Psoas muscle (tissue), 7 donors: ENCODE measurements at regions not wholly inside any gene's neighbourhood (a gene's known extent, or its start where the extent isn't known, plus 50 kb on each side); places are given as distances from the start of the nearest gene placed in this dataset.

Source experiments
- ATAC-seq, 4 donors: fragments of 200-7000 bp; cut with Tn5 transposase; one replicate each; pipeline ENCODE4 v1.9.1; 2020; ENCODE audit warnings: moderate library complexity in 3 of 4, mild to moderate bottlenecking in 2 of 4
- DNase-seq, 2 donors: peaks; one replicate each; pipeline ENCODE4 v3.0.0-alpha.2; 2020
- H3K27ac ChIP-seq: fragments of 200-600 bp; one replicate; pipeline ENCODE4 v1.8.0; 2022
- H3K27me3 ChIP-seq, 3 donors: fragments of 200-600 bp in 1 of 3; one replicate each; pipeline versions ENCODE4 v1.6.1 to v1.8.0; 2013 to 2022; ENCODE audit warnings: low read length in 2 of 3, mild to moderate bottlenecking in 2 of 3, moderate library complexity in 1 of 3; ENCODE audit not compliant: insufficient read depth in 3 of 3
- H3K36me3 ChIP-seq, 2 donors: fragments of 200-600 bp in 1 of 2; one replicate each; pipeline versions ENCODE4 v1.6.1 to v1.8.0; 2013 to 2022; ENCODE audit warnings: low read depth in 1 of 2, mild to moderate bottlenecking in 1 of 2, moderate library complexity in 1 of 2; ENCODE audit not compliant: insufficient read depth in 1 of 2
- H3K4me1 ChIP-seq: fragments of 200-600 bp; one replicate; pipeline ENCODE4 v1.8.0; 2022
- H3K4me3 ChIP-seq: fragments of 200-600 bp; one replicate; pipeline ENCODE4 v1.8.0; 2022; ENCODE audit warnings: mild to moderate bottlenecking
- H3K9me3 ChIP-seq: fragments of 200-600 bp; one replicate; pipeline ENCODE4 v1.8.0; 2022
- CTCF ChIP-seq: fragments of 200-600 bp; IDR thresholded peaks from one replicate; pipeline ENCODE4 v1.8.0; 2022; ENCODE audit warnings: antibody characterized with exemption
- WGBS, 3 donors: extraction: QIAGEN DNeasy Blood & Tissue Kit; methylation state at CpG; one replicate each; pipeline versions ENCODE4 v1.1.6 to v1.1.7; 2013; 5-methylcytosine and 5-hydroxymethylcytosine counted together
- intact Hi-C, 2 donors: fragments of 100-400 bp; cut with DNase I; formaldehyde crosslinking; loops; one replicate each; pipeline versions ENCODE4 v1.11.0 to v1.14.2; 2022
- donor health status: healthy with polysubstance abuse.
- donor health status: DM: no; HTN: no; CAD: no; lungs with moderate emphysema.
- donor health status: Bipolar disorder and iron deficiency.
- donor health status: healthy.
- donor health status: DM: yes; HTN: yes; CAD: no.
- donor health status: DM: no; HTN: no; CAD: no.
- donor health status: DM: yes; HTN: yes; CAD: no.

GRCh38 chr13:69292789-69293425 is 814.7 kb upstream of the ATXN8OS start:
- 60 to 70% (median 61%) methylated on average over 2 of the region's 2 CpGs for WGBS, 3 donors

GRCh38 chr13:69291292-69291906 is 816.2 kb upstream of the ATXN8OS start:
- WGBS, 3 donors, result 48 to 57% (median 55%) methylated on average over 1 of the region's 1 CpG
- no peaks in the 10 kb centered on the region for H3K36me3 ChIP-seq

More at GRCh38 chr13:69292789-69293425, 814.7 kb upstream of the ATXN8OS start:
- H3K4me1 ChIP-seq, result no peaks in the 10 kb centered on the region
- H3K27me3 ChIP-seq, result no peaks in the 10 kb centered on the region
- intact Hi-C loops, result no loop called here
- no peak overlapping the region for H3K27ac ChIP-seq
- H3K36me3 ChIP-seq, result no peaks in the 10 kb centered on the region
- ATAC-seq (no peak), DNase-seq (no peak)
- no peak overlapping the region for H3K4me3 ChIP-seq
- H3K9me3 ChIP-seq, result no peaks in the 10 kb centered on the region
- no peak for TF ChIP-seq CTCF

GRCh38 chr13:69288026-69288425 is 819.6 kb upstream of the ATXN8OS start:
- intact Hi-C loops, result no loop called here
- no peak for ATAC-seq

More at GRCh38 chr13:69291292-69291906, 816.2 kb upstream of the ATXN8OS start:
- H3K4me1 ChIP-seq, result no peaks in the 10 kb centered on the region
- intact Hi-C loops, result no loop called here
- no peak for TF ChIP-seq CTCF
- no peaks in the 10 kb centered on the region for H3K9me3 ChIP-seq
- no peak overlapping the region for H3K4me3 ChIP-seq
- ATAC-seq (no peak), DNase-seq (no peak)
- no peak overlapping the region for H3K27ac ChIP-seq
- H3K27me3 ChIP-seq, result no peaks in the 10 kb centered on the region

GRCh38 chr13:69287050-69287698 is 820.5 kb upstream of the ATXN8OS start:
- no peak overlapping the region for H3K4me3 ChIP-seq
- no peaks in the 10 kb centered on the region for H3K9me3 ChIP-seq
- intact Hi-C loops, result no loop called here
- WGBS, 3 donors, result 87 to 89% (median 88%) methylated on average over 8 of the region's 8 CpGs
- TF ChIP-seq CTCF, result no peak
- H3K27ac ChIP-seq, result no peak overlapping the region
- H3K36me3 ChIP-seq, result no peaks in the 10 kb centered on the region
- DNase-seq (no peak), ATAC-seq (no peak)
- no peaks in the 10 kb centered on the region for H3K4me1 ChIP-seq
- H3K27me3 ChIP-seq, result no peaks in the 10 kb centered on the region

More at GRCh38 chr13:69288026-69288425, 819.6 kb upstream of the ATXN8OS start:
- no peak overlapping the region for H3K27ac ChIP-seq
- H3K9me3 ChIP-seq, result no peaks in the 10 kb centered on the region
- no peaks in the 10 kb centered on the region for H3K27me3 ChIP-seq
- DNase-seq, result no peak
- no peak overlapping the region for H3K4me3 ChIP-seq
- H3K4me1 ChIP-seq, result no peaks in the 10 kb centered on the region
- no peak for TF ChIP-seq CTCF
- no peaks in the 10 kb centered on the region for H3K36me3 ChIP-seq
